RWPE2 (cell line): ENCODE measurements at regions not wholly inside any gene's neighbourhood (a gene's known extent, or its start where the extent isn't known, plus 50 kb on each side); places are given as distances from the start of the nearest gene placed in this dataset.

Experiments used
- ATAC-seq: fragments of 200-7000 bp; cut with Tn5 transposase; 3 replicates; pipeline ENCODE4 v1.9.1; 2021; ENCODE audit warnings: low read depth
- DNase-seq: peaks from one replicate; pipeline ENCODE4 v3.0.0-alpha.2; 2020; ENCODE audit warnings: low spot score
- H3K27ac ChIP-seq: fragments of 450-650 bp; 2 replicates; pipeline ENCODE4 v1.5.1; 2017; ENCODE audit warnings: mild to moderate bottlenecking; ENCODE audit not compliant: poor library complexity, severe bottlenecking
- H3K27me3 ChIP-seq: fragments of 250-450 bp; sonication (Bioruptor Pico); 2 replicates; pipeline ENCODE4 v1.5.1; 2021; ENCODE audit warnings: mild to moderate bottlenecking, moderate library complexity; ENCODE audit not compliant: insufficient read depth, poor library complexity, severe bottlenecking
- H3K36me3 ChIP-seq: fragments of 250-450 bp; sonication (Bioruptor Pico); 2 replicates; pipeline ENCODE4 v1.5.1; 2020; ENCODE audit warnings: low read depth, mild to moderate bottlenecking, moderate library complexity
- H3K4me1 ChIP-seq: fragments of 250-450 bp; sonication (Bioruptor Pico); 2 replicates; pipeline ENCODE4 v1.5.1; 2021; ENCODE audit warnings: mild to moderate bottlenecking, moderate library complexity; ENCODE audit not compliant: insufficient read depth, poor library complexity, severe bottlenecking
- H3K4me3 ChIP-seq: fragments of 250-450 bp; sonication (Bioruptor Pico); 2 replicates; pipeline ENCODE4 v1.5.1; 2021; ENCODE audit warnings: mild to moderate bottlenecking, moderate library complexity; ENCODE audit not compliant: severe bottlenecking
- H3K9me3 ChIP-seq: fragments of 250-450 bp; sonication (Bioruptor Pico); 2 replicates; pipeline ENCODE4 v1.5.1; 2021; ENCODE audit warnings: mild to moderate bottlenecking, moderate library complexity; ENCODE audit not compliant: severe bottlenecking
- TF ChIP-seq, protein P1 (sequence below): fragments of 450-650 bp; IDR thresholded peaks from one replicate; pipeline ENCODE4 v1.5.1; 2017; ENCODE audit warnings: mild to moderate bottlenecking, moderate library complexity; ENCODE audit not compliant: poor library complexity, severe bottlenecking

DNA sequence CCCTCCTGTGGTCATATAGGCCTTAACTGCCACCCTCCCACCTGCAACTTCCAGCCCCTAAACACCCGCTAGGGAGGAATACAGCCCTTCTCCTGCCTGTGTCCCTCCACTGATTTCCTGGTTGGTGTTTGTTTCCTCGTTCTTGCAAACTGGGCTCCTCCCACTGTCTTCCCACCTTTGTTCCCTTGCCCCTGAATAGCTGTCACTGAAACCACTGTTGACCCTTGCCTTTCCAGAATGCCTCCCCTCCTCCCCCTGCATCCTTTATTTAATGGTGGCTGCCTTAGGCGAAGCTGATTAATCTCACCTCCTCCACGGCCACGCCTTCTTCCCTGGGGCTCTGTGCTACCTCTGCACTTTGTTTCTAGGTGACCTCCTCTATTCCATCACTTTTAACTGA, 626.7 kb downstream of the BNC2 start:
- TF ChIP-seq, protein P1, sequence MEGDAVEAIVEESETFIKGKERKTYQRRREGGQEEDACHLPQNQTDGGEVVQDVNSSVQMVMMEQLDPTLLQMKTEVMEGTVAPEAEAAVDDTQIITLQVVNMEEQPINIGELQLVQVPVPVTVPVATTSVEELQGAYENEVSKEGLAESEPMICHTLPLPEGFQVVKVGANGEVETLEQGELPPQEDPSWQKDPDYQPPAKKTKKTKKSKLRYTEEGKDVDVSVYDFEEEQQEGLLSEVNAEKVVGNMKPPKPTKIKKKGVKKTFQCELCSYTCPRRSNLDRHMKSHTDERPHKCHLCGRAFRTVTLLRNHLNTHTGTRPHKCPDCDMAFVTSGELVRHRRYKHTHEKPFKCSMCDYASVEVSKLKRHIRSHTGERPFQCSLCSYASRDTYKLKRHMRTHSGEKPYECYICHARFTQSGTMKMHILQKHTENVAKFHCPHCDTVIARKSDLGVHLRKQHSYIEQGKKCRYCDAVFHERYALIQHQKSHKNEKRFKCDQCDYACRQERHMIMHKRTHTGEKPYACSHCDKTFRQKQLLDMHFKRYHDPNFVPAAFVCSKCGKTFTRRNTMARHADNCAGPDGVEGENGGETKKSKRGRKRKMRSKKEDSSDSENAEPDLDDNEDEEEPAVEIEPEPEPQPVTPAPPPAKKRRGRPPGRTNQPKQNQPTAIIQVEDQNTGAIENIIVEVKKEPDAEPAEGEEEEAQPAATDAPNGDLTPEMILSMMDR: no peak
- peaks cover 3% of the 10 kb centered on the region for H3K4me1 ChIP-seq
- ATAC-seq (0 out of 3 replicates have a peak, but pooled peaks have one; percentile 35), DNase-seq (no peak)
- no peaks in the 10 kb centered on the region for H3K36me3 ChIP-seq
- H3K27me3 ChIP-seq: no peaks in the 10 kb centered on the region
- H3K4me3 ChIP-seq: no peak overlapping the region
- no peaks in the 10 kb centered on the region for H3K9me3 ChIP-seq
- no peak overlapping the region for H3K27ac ChIP-seq

DNA sequence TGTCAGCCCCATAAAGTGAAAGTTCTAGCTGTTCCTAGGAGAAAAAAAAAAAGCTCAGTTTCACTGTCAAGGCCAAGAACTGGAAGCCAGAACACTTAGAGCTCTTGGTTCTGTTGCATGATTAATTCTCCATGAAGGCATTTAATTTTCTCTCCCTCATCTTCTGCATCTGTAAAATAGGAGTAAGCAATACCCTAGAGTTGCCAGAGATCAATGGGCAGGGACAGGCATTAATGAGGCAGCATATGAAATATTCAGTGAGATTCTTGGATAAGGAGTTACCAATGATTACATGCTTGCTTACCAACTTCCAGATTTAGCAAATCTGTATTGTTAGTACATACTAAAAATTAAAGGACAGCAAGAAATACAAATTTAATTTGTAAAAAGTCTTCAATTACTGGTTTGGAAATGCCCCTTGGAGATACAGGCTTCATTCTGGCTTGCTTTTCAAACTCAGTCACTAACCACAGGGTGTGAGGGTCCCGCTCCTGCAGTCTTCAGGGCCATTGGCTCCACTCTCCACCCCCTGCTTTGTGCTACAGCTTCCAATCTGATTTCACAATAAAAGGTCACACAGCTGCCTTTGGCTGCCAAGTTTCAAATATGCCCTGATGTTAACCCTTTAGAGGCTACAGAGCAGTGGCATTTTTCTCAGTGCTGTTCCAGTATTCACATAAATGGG, 624.6 kb downstream of the BNC2 start:
- Histone ChIP-seq H3K4me3 (no peak overlapping the region), H3K27me3 (no peaks in the 10 kb centered on the region), H3K4me1 (peaks cover 3% of the 10 kb centered on the region), H3K9me3 (no peaks in the 10 kb centered on the region), H3K27ac (no peak overlapping the region), H3K36me3 (no peaks in the 10 kb centered on the region)
- no peak for DNase-seq
- ATAC-seq: no peak
- TF ChIP-seq, protein P1: no peak

DNA sequence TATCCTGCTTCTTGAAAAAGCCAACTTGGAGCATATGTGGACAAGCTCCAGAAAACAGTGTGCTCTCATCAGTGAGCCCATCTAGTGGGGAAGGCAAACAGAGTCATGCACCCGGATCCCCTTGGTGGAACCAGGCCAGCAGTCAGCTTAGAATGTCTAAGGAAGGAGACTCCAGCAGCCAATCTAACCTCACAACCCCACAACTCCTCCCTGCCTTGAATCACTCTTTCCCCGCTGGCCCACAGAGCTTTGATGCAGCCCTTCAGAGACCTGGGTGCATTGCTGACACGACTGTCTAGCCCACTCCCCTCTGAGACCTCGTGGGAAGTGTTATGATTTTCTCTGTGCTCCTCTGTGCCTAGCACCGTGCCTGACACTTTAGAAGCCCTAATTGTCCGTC, 623.7 kb downstream of the BNC2 start:
- TF ChIP-seq, protein P1: no peak
- Histone ChIP-seq H3K9me3 (no peaks in the 10 kb centered on the region), H3K27me3 (no peaks in the 10 kb centered on the region), H3K27ac (no peak overlapping the region), H3K36me3 (no peaks in the 10 kb centered on the region), H3K4me3 (no peak overlapping the region), H3K4me1 (peaks cover 3% of the 10 kb centered on the region)
- DNase-seq (no peak), ATAC-seq (no peak)

DNA sequence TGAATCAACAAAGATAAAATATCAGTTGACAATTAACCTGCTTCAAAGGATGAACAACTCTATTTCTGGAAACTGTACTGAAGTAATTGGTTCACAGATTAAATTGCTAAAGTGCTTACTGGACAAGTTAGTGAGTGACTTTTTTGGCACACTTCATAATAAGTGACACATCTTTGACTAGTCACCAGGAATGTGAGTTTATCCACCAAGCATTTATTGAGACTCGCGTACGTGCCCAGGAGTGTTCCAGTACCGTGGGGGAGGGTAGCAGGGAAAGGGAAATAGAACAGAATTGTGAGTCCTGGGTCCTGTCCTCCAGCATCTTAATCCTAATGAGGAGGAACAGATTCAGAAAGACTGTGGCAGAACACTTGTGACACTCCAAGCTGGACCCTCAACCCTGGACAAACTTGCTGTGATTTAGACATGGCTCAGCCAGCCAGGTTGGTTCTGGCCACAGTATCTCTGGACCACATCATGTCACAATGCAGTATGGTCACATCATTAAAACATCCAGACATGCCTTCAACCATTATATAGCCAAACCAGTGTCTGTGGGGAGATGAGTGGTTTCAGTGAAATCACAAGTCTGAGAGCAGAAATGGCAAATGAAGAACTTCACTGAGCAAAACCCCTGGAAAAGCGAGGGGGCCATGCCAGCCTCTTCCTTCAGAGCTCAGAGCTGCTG, 623.1 kb downstream of the BNC2 start:
- no peak overlapping the region for H3K4me3 ChIP-seq
- TF ChIP-seq, protein P1: no peak
- ATAC-seq (peak; percentile 38; the same call in 1 of the 3 replicates), DNase-seq (no peak)
- no peaks in the 10 kb centered on the region for H3K9me3 ChIP-seq
- no peak overlapping the region for H3K27ac ChIP-seq
- H3K4me1 ChIP-seq: peaks cover 3% of the 10 kb centered on the region
- no peaks in the 10 kb centered on the region for H3K27me3 ChIP-seq
- H3K36me3 ChIP-seq: no peaks in the 10 kb centered on the region

DNA sequence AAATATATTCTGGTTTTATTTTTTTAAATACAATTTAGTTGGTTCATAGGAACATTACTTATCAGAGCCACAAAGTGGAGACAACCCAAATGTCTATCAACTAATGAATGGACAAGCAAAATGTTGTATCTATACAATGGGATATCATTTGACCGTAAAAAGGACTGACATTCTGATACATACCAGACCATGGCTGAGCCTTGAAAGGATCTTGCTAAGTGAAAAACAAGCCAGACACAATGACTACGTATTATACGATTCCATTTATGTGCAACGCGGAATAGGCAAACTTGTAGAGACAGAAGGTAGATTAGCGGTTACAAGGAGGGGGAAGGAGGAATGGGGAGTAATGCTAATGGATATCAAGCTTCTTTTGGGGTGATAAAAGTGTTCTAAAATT, 621.6 kb downstream of the BNC2 start:
- DNase-seq (no peak), ATAC-seq (no peak)
- Histone ChIP-seq H3K9me3 (no peaks in the 10 kb centered on the region), H3K36me3 (no peaks in the 10 kb centered on the region), H3K4me3 (no peak overlapping the region), H3K27me3 (no peaks in the 10 kb centered on the region), H3K4me1 (peaks cover 3% of the 10 kb centered on the region), H3K27ac (no peak overlapping the region)
- TF ChIP-seq, protein P1: no peak
